Cardiac fibroblast (primary cell): ENCODE measurements at regions not wholly inside any gene's neighbourhood (a gene's known extent, or its start where the extent isn't known, plus 50 kb on each side); places are given as distances from the start of the nearest gene placed in this dataset.
"Not testable (repeated sequence)": the region's sequence is repeated elsewhere in the genome, so short reads cannot be mapped to it uniquely, and the experiment has no call there.

ENCODE experiments used
- DNase-seq, 2 donors: peaks; one replicate each; pipeline versions ENCODE4 v3.0.0 to v3.0.0-alpha.2; 2010; ENCODE audit warnings: low read depth in 2 of 2
- H3K4me3 ChIP-seq, 2 donors: replicated peaks in 1 of 2; 1 replicate in 1 of 2; 2 replicates in 1 of 2; pipeline ENCODE4 v1.5.1; 2011; ENCODE audit warnings: low read depth in 2 of 2, low read length in 2 of 2, mild to moderate bottlenecking in 2 of 2, moderate library complexity in 1 of 2
- TF ChIP-seq, protein P1 (sequence below): IDR thresholded peaks from one replicate; pipeline ENCODE4 v1.5.1; 2011; ENCODE audit warnings: low read depth, mild to moderate bottlenecking, low read length, inconsistent platforms

- TF ChIP-seq, protein P1, sequence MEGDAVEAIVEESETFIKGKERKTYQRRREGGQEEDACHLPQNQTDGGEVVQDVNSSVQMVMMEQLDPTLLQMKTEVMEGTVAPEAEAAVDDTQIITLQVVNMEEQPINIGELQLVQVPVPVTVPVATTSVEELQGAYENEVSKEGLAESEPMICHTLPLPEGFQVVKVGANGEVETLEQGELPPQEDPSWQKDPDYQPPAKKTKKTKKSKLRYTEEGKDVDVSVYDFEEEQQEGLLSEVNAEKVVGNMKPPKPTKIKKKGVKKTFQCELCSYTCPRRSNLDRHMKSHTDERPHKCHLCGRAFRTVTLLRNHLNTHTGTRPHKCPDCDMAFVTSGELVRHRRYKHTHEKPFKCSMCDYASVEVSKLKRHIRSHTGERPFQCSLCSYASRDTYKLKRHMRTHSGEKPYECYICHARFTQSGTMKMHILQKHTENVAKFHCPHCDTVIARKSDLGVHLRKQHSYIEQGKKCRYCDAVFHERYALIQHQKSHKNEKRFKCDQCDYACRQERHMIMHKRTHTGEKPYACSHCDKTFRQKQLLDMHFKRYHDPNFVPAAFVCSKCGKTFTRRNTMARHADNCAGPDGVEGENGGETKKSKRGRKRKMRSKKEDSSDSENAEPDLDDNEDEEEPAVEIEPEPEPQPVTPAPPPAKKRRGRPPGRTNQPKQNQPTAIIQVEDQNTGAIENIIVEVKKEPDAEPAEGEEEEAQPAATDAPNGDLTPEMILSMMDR, result no peak
These were observed 450.1 kb downstream of the GJA1 start for GRCh38 chr6:121885399-121886152.

DNA sequence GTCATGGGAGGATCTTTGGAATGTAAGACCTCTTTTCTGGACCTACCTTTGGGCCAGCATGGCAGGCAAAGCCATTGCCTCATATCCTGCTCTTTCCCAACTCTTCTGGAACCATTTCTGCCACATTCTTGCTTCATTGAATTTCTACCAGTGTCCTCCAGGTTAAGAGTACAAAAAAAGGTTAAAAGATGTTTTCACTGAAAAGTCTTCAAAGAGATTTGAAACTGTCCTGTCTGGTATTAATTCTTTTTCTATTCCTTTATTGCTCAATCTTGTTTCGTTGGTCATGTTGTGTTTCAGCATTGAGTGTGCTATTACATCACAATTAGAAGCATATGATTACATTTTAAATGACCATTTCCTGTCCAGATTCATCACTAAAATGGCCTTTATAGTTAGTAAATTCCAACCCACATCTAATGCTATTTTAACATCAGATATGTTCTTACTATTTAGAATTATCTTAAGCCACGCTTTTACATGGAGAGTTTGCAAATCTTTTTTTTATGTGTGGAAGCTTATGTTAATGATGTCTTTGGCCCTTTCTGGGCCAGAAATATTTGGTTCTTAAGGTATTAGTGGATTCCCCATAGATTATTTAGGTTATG, 450.9 kb downstream of the GJA1 start:
- H3K4me3 ChIP-seq, result no peak overlapping the region
- TF ChIP-seq, protein P1, result no peak
- peak; percentile 53 to 72 for DNase-seq

More at GRCh38 chr6:121885399-121886152, 450.1 kb downstream of the GJA1 start:
- no peak overlapping the region for H3K4me3 ChIP-seq
- DNase-seq, result peak; percentile 13 to 55

DNA sequence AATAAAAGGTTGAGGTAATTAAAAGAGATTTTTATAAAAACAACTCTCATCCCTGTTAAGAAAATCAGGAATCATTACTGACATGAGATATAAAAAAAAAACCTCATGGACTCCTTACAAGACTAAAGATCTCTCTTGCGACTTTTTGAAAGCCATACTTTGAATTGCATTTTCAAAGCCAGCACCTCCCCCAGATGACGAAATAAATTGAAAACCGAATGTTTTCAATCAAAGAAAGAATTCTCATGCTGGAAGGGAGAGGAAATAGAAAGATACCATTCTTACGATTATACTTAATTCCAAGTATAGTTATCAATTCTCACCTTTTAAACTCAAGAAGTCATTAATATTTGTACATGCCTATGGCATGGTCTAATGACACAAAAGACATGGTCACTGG, 452.3 kb downstream of the GJA1 start:
- TF ChIP-seq, protein P1, result no peak
- H3K4me3 ChIP-seq, result no peak overlapping the region
- no peak for DNase-seq

DNA sequence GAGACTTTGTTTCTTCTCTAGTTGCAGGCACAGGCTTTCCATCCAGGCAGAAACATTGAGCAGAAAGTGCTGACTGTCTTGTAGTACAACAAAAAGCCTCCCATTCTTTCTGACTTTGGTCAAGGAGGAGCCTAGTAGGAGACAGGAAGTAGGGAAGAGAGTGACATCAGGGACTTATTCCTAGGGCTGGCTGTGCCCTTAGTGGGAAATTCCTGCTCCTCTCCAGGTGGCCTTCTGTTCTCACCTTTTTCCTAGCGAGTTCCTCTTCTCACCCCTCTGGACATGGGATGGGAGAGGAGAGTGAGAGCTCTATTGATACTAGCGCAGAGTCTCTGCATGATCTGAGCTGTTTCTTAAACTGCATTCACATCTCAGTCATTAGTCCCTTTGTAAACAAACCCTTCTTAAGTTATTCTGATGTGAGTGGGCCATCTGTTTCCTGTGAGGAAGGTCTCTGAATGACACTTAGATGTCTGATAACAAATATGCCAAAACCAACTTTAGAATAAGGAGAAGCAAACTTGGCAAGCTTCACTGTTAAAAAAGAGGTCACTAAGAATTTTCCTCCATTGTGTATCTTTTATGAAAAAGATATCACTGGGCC, 455.0 kb downstream of the GJA1 start:
- no peak for DNase-seq
- no peak overlapping the region for H3K4me3 ChIP-seq
- TF ChIP-seq, protein P1, result no peak

GRCh38 chr6:121895731-121896130, 460.3 kb downstream of the GJA1 start:
- H3K4me3 ChIP-seq, DNase-seq: not testable (repeated sequence)

DNA sequence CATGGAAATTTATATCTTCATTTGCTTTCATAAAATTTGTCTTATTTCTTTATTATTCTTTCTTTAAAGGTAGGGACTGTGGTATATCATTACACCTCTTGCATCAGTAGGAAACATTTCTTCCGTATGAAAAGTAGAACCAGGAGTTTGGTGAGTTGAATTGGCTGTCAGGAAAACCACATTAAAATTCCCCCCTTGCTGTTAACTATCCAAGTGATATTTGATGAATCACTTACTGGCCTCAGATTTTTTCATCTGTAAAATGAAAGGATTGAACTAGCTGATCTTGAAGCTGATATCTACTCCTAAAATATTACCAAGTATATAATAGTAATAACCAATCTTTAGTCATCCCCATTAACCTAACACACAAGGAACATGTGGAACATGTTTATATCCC, 460.9 kb downstream of the GJA1 start:
- no peak overlapping the region for H3K4me3 ChIP-seq
- no peak for DNase-seq
- TF ChIP-seq, protein P1, result no peak

GRCh38 chr6:121896771-121897170, 461.3 kb downstream of the GJA1 start:
- DNase-seq, result no peak
- no peak overlapping the region for H3K4me3 ChIP-seq
- TF ChIP-seq, protein P1, result no peak
